ENCODE measurements at regions not wholly inside any gene's neighbourhood (a gene's known extent, or its start where the extent isn't known, plus 50 kb on each side); places are given as distances from the start of the nearest gene placed in this dataset.
A peak's percentile ranks its signal among the peaks of the same experiment; 100 is the strongest.
"Not testable (repeated sequence)": the region's sequence is repeated elsewhere in the genome, so short reads cannot be mapped to it uniquely, and the experiment has no call there.

DNA sequence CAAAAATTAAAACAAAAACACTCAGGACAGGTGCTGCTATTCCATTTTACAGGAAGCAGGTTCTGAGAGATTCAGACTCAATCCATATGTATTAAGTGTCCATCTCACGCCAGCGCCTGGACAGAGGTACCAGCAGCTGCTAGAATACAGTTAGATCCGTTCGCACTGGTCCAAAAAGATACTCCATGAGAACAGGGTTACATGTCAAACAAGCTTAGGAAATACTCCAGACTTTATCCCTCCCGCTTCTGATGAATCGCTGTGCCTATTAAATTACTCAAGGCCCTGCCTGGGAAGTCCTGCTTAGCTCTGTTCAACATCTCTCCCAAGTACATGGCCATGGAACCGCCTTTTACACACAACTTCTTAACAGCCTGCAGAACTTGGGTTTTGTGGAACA, 50.2 kb upstream of the SLC35C1 start:
- no peak for DNase-seq
- ATAC-seq = no peak

DNA sequence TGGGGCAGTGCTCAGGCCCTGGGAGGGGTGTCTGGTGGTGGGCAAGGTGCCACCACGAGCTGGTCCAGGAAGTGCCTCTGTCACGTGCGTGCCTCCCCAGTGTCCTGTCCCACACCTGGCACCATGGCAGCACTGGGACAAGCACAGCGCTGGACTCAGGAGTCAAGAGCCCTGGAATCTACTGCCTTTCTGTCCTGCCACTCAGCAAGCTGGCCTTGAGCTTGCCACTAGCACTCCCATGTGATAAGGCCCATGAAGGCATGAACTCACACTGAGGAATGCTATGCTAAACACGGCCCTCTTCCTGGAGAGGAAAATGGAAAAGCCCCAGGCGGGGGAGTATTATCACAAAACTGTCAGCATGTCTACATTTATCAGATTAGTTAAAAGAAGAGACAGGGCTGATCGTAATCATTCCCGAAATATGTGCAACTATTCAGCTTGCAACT, 50.7 kb upstream of the SLC35C1 start:
- DNase-seq = no peak
- no peak for ATAC-seq

GRCh38 chr11:45752106-45752505, 52.8 kb upstream of the SLC35C1 start:
- ATAC-seq (no peak), DNase-seq (no peak)

GRCh38 chr11:45751430-45751829, 53.5 kb upstream of the SLC35C1 start:
- DNase-seq (no peak), ATAC-seq (no peak)

DNA sequence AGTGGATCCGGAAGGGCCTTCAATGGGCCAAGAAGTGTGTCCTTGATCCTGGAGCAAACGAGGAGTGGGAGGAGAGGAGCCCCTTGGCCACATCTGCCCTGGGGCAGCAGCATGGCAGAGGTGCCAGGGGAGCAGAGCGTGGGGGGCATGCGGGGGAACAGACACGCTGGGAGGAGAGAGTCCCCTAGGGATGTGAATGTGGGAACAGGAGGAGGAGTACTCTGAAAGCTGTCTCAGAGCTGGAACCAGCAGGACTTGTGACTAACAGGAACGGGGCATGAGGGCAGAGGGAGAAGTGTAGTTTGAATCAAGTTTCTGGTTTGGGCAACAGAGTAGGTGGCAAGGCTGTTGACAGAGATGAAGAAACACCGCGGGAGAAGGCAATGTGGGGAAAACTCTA, 54.5 kb upstream of the SLC35C1 start:
- ATAC-seq (no peak), DNase-seq (no peak)

DNA sequence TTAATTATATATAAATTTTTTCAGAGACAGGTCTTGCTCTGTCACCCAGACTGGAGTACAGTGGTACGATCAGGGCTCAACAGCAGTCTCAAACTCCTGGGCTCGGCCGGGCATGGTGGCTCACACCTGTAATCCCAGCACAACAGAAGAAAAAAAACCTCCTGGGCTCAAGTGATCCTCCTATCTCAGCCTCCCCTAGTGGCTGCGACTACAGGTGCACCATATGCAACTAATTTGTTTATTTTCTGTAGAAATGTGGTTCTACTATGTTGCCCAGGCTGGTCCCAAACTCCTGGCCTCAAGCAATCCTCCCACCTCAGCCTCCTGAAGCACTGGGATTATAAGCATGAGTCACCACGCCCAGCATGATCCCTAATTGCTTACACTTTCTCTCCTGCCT, 56.1 kb upstream of the SLC35C1 start:
- ATAC-seq (no peak), DNase-seq (no peak)

GRCh38 chr11:45745065-45745811, 59.7 kb upstream of the SLC35C1 start:
- DNase-seq = no peak

DNA sequence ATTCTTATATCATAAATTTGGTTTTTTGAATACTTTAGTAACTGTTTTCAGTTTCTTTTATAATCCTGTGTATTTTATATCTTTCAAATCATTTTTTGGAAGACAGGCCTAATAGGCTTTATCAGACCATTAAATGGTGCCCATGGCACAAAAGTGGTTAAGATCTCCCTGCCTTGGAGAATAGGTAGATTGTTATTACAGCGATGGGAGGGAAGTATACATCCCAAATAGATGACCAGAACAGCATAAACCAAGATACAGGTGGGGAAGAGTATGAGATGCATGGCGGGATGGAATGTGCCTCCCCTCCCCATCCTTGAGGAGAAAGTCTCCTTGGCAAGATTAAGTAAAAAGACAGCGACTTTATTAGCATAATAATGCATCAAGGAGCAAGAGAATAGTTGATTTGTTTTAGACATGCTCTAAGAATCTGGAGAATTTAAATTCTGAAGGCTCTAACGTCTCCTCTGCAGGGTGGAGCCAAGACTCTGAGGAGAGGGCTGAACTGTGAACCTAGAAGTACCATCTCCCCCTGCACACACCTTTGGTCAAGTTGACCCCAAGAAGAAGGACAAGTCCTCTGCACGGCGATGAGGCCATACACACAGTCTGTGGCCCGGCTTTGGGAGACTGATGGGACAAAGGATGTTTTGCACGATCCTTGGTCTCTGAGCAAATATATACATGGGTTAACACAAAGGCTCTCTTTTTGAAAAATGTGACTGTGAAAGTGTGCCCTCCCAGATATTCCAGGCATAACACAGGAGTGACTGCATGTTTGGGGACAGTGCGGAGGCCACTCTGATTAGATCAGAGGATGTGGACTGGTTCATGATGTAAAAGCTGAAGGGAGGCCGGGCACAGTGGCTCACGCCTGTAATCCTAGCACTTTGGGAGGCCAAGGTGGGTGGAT, 61.1 kb upstream of the SLC35C1 start:
- no peak for ATAC-seq
- no peak for DNase-seq

More at GRCh38 chr11:45745065-45745811, 59.7 kb upstream of the SLC35C1 start:
- no peak for ATAC-seq

GRCh38 chr11:45741582-45741981, 63.4 kb upstream of the SLC35C1 start:
- no peak for ATAC-seq

GRCh38 chr11:45741032-45741431, 63.9 kb upstream of the SLC35C1 start:
- ATAC-seq (no peak), DNase-seq (no peak)

More at GRCh38 chr11:45741582-45741981, 63.4 kb upstream of the SLC35C1 start:
- no peak for DNase-seq

- ATAC-seq = no peak
- DNase-seq = no peak
Observed at GRCh38 chr11:45739866-45740265, 65.1 kb upstream of the SLC35C1 start.

GRCh38 chr11:45739071-45739470, 65.9 kb upstream of the SLC35C1 start:
- not testable (repeated sequence) for DNase-seq, ATAC-seq

- not testable (repeated sequence) for DNase-seq, ATAC-seq
Observed at GRCh38 chr11:45738194-45738593, 66.8 kb upstream of the SLC35C1 start.

GRCh38 chr11:45737056-45737455, 67.9 kb upstream of the SLC35C1 start:
- ATAC-seq = no peak
- DNase-seq = no peak

DNA sequence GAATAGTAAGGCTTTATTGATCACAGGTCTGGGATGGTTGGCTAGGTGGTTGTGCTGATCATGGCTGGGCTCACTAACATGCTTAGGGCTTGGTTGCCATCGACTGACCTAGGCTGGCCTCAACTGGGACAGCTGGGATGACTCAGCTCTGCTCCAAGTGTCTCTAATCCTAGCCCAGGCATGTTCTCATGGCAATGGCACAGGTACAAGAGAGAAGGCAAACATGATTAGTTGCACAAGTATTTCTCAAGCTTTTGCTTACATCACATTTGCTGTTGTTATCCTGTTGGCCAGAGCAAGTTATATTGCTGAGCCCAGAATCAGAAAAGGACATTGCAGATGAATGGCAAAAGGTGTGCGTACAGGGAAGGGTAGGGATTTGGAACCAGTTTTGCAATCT, 68.5 kb upstream of the SLC35C1 start:
- no peak for ATAC-seq
- DNase-seq = no peak

GRCh38 chr11:45733176-45733575, 67.8 kb upstream of the CHST1 start:
- ATAC-seq = no peak

GRCh38 chr11:45732343-45732742, 66.9 kb upstream of the CHST1 start:
- no peak for DNase-seq

More at GRCh38 chr11:45733176-45733575, 67.8 kb upstream of the CHST1 start:
- DNase-seq = no peak

GRCh38 chr11:45731171-45731570, 65.7 kb upstream of the CHST1 start:
- not testable (repeated sequence) for DNase-seq, ATAC-seq

More at GRCh38 chr11:45732343-45732742, 66.9 kb upstream of the CHST1 start:
- ATAC-seq = no peak

DNA sequence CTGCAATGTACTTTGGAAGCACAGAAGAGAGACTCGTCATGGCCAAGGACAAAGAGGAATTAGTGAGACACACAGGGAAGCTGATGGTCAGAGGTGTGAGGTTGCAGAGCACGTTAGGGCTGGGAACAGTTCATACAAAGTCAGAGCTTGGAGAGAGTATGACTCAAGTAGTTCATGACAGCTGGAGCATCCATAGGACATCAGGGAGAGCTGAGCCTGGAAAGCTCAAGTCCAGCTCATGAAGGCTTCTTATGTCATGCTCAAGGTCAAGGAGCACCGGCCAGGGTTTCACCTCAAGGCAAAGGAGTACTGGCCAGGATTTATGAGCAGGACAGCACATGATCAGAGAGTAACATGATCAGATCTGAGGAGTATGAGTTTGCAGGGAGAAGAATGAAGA, 64.6 kb upstream of the CHST1 start:
- DNase-seq (no peak), ATAC-seq (no peak)

GRCh38 chr11:45726493-45727054, 61.2 kb upstream of the CHST1 start:
- ATAC-seq = no peak
- peak; percentile 33 for DNase-seq

DNA sequence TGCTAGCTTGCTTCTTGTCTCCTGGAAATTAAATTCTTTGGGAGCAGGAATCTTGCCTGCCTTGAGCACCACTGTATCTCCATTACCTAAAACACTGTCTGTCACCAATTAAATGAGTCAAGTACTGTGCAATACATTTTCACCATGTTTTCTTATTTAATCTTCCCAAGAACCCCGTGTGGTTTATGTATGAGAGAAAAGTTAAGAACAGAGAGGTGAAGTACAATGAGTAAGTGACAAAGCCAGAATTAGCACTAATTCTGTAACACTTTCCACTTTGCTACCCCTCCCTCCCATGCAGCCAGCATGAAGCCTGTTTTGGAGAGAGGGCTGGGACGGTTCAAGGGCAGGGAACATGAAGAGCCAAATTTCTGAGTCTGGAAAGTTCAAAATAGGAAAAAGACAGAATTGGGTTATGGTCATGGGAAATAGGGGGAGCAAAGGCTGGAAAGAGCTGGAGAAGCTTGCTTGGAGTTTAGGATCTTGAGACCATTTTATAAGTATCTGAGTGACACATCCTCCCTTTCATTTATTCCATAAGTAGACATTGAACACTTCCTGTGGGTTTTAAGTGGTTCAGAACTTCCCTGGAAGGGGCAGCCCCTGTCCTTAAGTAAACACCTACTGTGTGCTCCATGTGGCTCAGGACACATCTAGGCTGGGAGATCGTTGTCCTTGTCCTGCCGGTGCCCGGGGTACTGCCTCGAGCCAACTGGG, 60.5 kb upstream of the CHST1 start:
- DNase-seq (peak; percentile 22), ATAC-seq (peak; percentile 80)

GRCh38 chr11:45725121-45725520, 59.7 kb upstream of the CHST1 start:
- ATAC-seq (no peak), DNase-seq (no peak)
